GM19455 (cell line): ENCODE measurements at regions not wholly inside any gene's neighbourhood (a gene's known extent, or its start where the extent isn't known, plus 50 kb on each side); places are given as distances from the start of the nearest gene placed in this dataset.
"Not testable (repeated sequence)": the region's sequence is repeated elsewhere in the genome, so short reads cannot be mapped to it uniquely, and the experiment has no call there.

Source experiments
- ATAC-seq: cut with Tn5 transposase; IDR thresholded peaks from one replicate; pipeline ENCODE4 v1.9.1; 2021; ENCODE audit not compliant: unreplicated experiment

GRCh38 chr5:110987573-110987972 lies 83.9 kb upstream of the TSLP start:
- ATAC-seq, result not testable (repeated sequence)

- ATAC-seq, result no peak
Observed at GRCh38 chr5:110996742-110997141, 74.8 kb upstream of the TSLP start.

- ATAC-seq, result no peak
Observed at GRCh38 chr5:111002036-111002435, 69.5 kb upstream of the TSLP start.

- ATAC-seq, result no peak
Observed at GRCh38 chr5:111003623-111004022, 67.9 kb upstream of the TSLP start.

DNA sequence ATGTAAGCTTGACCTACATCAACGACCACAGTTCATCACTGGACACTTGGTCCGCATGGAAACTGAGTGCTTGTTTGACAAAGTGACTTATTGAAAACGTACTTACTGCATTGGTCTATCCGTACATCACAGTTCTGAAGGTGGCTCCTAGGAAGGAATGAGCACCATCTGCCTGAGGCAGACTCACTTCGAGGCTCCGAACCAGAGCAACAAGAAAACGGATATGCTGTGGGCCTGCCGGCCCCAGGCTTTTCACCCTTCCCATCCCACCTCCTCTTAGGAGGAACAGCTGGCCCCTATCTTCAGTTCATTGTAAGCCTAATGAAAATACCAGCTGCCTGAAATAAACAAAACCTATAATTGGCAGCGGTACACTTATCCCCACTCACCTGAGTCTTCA lies 67.2 kb upstream of the TSLP start:
- no peak for ATAC-seq

DNA sequence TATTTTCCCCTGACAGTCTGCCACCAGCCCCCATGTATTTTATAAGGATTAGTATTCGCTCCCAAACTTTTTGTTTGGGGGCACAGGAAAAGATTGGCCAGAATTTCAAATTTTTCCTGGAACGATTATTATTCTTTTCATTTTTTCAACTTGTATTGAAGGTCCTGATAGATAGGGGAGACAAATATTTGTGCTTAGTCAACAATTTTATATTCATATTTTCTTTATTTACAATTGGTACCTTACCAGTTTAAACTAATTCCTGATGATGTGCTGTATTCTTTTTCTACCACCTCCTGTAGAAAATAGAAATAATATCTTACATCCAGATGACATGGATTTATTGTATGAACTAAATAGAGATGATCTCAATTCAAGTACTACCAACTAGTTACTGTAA lies 60.7 kb upstream of the TSLP start:
- ATAC-seq, result no peak

- no peak for ATAC-seq
Observed at GRCh38 chr5:111013011-111013410, 58.5 kb upstream of the TSLP start.

DNA sequence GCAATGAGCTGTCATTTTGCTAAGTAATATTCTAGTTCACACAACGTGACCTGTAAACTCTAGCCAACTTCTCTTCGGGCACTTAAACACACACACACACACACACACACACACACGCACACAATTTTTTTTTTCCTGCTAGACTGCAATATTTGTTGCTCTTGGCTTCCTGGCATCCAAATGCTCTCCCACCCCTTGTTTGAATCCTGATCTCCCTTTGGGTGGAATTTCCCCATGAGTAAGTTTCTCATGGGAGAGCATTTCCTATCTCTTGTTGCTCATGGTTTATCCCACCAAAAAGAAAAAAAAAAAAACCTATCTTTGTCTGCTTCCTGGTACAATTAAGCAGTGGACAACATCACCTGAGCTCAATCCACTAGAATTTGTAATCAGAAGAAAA lies 54.7 kb upstream of the TSLP start:
- ATAC-seq, result no peak

GRCh38 chr5:111017731-111018130 lies 53.8 kb upstream of the TSLP start:
- ATAC-seq, result no peak
